ENCODE measurements at regions not wholly inside any gene's neighbourhood (a gene's known extent, or its start where the extent isn't known, plus 50 kb on each side); places are given as distances from the start of the nearest gene placed in this dataset.

- Histone ChIP-seq H3K27ac (ENCODE audit: extremely low read depth, low read depth, low read length) (no peak overlapping the region), H3K9me3 (ENCODE audit: control insufficient read depth, insufficient read depth, low read depth, low read length) (no peaks in the 10 kb centered on the region), H3K4me3 (ENCODE audit: low read depth, low read length) (no peak overlapping the region), H3K36me3 (ENCODE audit: control insufficient read depth in 2 of 2, insufficient read depth in 1 of 2, low read length in 2 of 2) (no peaks in the 10 kb centered on the region), H3K4me1 (ENCODE audit: control insufficient read depth, insufficient read depth, low read length) (peaks cover 14% of the 10 kb centered on the region)
- TF ChIP-seq ZNF692 (tag by site-specific recombination; IDR thresholded peaks at IDR 0.05) (no peak), ZNF394 (tag by site-specific recombination; IDR thresholded peaks at IDR 0.05; ENCODE audit: borderline replicate concordance) (no peak), ZNF768 (tag by site-specific recombination; IDR thresholded peaks at IDR 0.05) (no peak)
- POLR2A ChIA-PET, result no interaction called here
- CTCF ChIA-PET, result no interaction called here
Observed at GRCh38 chr2:5524551-5524950, 167.6 kb upstream of the SOX11 start.

GRCh38 chr2:5528706-5529105 is 163.5 kb upstream of the SOX11 start:
- TF ChIP-seq PATZ1 (tag by site-specific recombination; IDR thresholded peaks at IDR 0.05), result no peak
- no peak for TF ChIP-seq ZBTB7A (tag by site-specific recombination; IDR thresholded peaks at IDR 0.05; ENCODE audit: low read depth)
- TF ChIP-seq ZNF837 (tag by site-specific recombination; IDR thresholded peaks at IDR 0.05), result no peak
- no peak for TF ChIP-seq ZNF571 (tag by site-specific recombination; IDR thresholded peaks at IDR 0.05)
- no peak for TF ChIP-seq ZNF600 (tag by site-specific recombination; IDR thresholded peaks at IDR 0.05)
- TF ChIP-seq ZNF112 (tag by site-specific recombination; IDR thresholded peaks at IDR 0.05), result no peak
- no peak for TF ChIP-seq ZNF155 (tag by site-specific recombination; IDR thresholded peaks at IDR 0.05)
- TF ChIP-seq WT1 (tag by site-specific recombination; IDR thresholded peaks at IDR 0.05), result no peak
- TF ChIP-seq ATF2 (tag by site-specific recombination; IDR thresholded peaks at IDR 0.05; ENCODE audit: low read depth), result no peak
- TF ChIP-seq PRDM2 (tag by site-specific recombination; IDR thresholded peaks at IDR 0.05; ENCODE audit: borderline replicate concordance), result no peak
- no peak for TF ChIP-seq ZNF24 (tag by site-specific recombination; IDR thresholded peaks at IDR 0.05)
- no peak for TF ChIP-seq KLF9 (tag by site-specific recombination; IDR thresholded peaks at IDR 0.05; ENCODE audit: low read depth)
- TF ChIP-seq GFI1B (tag by site-specific recombination; IDR thresholded peaks at IDR 0.05), result no peak
- TF ChIP-seq ZNF529 (tag by site-specific recombination; IDR thresholded peaks at IDR 0.05; ENCODE audit: insufficient replicate concordance), result no peak
- no peak for TF ChIP-seq ZNF157 (tag by site-specific recombination; IDR thresholded peaks at IDR 0.05)
- Histone ChIP-seq H3K4me1 (ENCODE audit: control insufficient read depth, insufficient read depth, low read length) (no peaks in the 10 kb centered on the region), H3K27ac (ENCODE audit: extremely low read depth, low read depth, low read length) (no peak overlapping the region), H3K9me3 (ENCODE audit: control insufficient read depth, insufficient read depth, low read depth, low read length) (no peaks in the 10 kb centered on the region), H3K36me3 (ENCODE audit: control insufficient read depth in 2 of 2, insufficient read depth in 1 of 2, low read length in 2 of 2) (no peaks in the 10 kb centered on the region), H3K4me3 (ENCODE audit: low read depth, low read length) (no peak overlapping the region)
- POLR2A ChIA-PET, result interaction anchor here (0.6 kb wide), 1 partner anchor 169 kb away, joined by 4 read pairs; no protein-coding TSS in a partner anchor
- CTCF ChIA-PET, result no interaction called here
